NOMO-1 (cell line): ENCODE measurements at regions not wholly inside any gene's neighbourhood (a gene's known extent, or its start where the extent isn't known, plus 50 kb on each side); places are given as distances from the start of the nearest gene placed in this dataset.
"Not testable (repeated sequence)": the region's sequence is repeated elsewhere in the genome, so short reads cannot be mapped to it uniquely, and the experiment has no call there.

Experiments
- DNase-seq, 2 experiments: peaks; one replicate each; lab custom pipeline; 2025; ENCODE audit not compliant: unreplicated experiment in 2 of 2; lab: John Stamatoyannopoulos, UW

DNA sequence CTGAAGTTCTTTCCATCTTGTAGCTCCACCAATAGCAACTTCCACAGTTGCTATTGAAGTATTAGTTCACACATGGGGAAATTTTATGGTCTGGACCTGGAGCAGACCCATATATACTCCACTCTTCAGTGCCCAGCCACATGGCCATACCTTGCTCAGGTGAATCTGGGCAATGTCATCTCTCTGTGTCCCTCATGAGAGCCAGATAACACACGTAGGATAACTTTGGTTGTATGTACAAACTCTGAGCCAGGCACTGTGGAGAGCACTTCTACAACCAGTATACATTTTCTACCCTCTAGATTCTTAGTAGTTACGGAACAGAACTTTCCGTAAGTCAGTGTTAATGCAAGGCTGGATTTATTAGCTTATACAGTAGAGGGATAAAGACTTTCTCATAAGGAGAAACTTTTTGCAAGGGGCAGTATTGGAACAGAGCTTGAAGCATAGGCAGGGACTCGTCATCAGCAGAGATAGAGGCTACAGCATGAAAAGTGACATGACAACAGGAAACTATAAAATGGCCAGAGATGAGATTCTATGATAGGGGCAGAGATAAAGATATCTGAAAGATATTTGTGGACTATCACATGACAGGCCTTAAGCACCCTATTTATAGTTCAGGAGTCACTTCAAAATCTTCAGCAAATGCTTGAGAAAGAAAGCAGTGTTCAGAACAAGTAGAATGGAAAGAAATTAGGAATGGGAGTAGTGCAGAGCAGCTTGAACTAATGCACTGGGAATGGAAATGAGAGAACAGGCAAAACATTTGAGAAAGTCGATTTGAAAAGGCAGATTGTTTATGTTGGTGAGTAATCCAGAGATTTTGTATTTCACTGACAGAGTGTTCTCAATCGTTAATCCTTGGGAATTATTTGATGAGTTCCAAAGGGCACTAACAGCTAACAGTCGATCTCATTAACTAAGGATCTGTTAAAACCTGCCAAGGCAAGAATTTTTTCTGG lies 481.8 kb downstream of the USP25 start:
- no peak for DNase-seq

DNA sequence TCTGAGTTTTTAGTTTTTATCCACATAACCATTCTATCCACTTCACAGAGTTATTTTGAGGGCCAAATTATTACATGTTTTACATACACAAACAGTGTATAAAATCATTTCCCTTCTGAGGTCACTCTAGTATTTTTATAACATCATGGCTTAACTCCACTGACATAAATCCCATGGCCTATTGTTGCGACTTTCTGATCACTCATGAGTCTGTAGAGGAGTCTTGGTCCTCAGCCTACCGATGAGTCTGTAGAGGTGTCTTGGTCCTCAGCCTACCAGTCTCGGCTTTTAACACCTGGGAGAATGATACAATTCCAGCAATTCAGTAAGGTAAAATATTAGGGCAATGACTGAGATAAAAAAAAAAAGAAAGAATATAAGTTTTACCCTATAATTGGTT lies 483.7 kb downstream of the USP25 start:
- DNase-seq: no peak

DNA sequence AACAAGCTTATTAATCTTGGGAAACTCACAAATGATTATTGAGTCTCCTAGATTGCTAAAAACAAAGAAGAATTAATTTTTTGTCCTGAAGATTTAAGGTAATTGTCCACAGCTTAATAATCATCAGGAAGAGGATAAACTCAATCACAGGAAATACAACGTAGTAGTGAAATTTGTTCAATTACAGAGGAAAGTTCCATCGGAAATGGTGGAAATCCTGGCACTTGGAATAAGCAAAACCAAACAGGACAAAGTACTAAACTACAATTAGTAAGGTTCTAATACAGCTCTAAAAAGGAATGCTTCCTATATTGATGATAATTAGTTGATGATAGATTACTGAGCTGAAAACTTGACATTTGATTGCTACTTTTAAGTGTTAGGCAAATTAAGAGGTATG lies 485.4 kb downstream of the USP25 start:
- DNase-seq: no peak

DNA sequence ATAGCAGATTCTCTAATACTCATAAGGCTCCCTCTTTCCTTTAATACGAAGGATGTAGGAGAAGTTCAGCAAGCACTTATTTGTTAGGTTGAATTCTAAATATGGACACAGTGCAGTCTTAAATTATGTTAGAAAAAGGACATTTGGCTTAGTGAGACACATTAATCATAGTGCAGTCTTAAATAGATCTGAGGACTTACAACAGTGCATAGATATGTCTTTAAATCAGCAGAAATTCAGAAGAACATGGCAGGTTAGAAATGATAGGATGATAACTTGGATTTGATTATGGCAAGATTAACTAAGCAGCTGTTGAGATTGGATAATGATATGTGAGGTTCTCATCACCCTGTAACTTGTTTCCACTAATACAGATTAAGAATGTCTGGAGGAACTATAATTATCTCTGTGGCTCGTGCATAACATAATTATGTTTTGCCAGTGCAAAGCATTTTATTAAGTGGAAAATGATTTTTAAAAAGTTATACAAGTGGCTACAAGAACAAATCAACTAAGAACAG lies 485.9 kb downstream of the USP25 start:
- DNase-seq: no peak

DNA sequence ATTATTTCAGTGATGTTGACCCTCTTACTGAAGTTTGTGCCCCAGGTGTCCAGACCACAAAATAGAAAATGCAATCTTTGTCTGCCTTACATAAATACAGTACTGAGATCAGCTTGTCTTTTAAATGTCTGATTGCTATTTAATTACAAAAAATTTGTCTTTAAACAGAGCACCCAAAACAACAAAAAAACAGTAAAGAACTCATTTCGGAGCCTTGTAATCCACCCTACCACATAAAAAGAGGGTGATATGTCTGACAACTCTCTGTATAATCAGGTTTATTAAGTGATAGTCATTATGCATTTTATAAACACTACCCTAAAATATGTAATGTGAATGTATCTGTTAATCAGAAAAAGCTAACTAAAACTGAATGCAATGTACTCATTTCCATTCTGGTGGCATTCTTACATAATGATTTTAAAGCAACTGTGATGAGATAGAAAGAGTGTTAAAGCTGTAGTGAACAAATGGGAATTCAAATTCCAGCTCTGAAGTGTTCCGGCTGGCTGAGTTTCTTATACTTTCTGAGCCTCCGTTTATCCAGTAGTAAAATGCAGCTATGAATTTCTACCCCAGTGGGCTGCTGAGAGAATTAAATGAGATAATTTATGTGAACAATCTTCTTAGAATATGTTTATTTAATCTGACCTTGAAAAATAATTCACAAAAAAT lies 486.6 kb downstream of the USP25 start:
- no peak for DNase-seq

DNA sequence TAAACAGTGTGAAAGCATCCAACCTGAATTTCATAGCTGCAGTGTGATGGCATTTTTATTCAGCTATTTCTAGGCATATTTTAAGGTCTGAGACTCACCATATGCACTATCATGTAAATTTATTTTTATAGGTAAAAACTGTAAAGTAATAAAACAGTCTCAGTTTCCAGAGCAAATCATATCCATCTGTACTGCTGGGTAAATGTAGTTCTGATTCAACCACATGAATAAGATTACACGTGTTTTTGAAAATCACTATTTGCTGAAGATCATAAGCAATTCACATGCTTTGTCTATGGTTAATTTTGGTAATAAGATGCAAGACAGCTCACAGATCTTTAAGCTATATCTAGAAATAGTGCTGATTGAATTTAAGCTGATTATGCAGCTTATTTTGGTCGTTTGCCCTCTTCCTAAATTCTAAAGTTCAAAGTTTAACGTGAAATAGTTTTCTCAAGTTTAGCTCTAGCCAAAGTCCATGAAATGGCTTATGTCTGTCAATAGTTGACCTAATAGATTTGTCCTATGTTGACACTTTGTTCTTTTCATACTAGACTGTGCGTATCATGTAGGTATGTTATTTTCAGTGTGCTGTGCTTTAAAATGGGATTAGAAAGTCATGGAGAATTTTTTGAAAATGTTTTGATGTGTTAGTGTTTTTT lies 489.0 kb downstream of the USP25 start:
- DNase-seq: no peak

DNA sequence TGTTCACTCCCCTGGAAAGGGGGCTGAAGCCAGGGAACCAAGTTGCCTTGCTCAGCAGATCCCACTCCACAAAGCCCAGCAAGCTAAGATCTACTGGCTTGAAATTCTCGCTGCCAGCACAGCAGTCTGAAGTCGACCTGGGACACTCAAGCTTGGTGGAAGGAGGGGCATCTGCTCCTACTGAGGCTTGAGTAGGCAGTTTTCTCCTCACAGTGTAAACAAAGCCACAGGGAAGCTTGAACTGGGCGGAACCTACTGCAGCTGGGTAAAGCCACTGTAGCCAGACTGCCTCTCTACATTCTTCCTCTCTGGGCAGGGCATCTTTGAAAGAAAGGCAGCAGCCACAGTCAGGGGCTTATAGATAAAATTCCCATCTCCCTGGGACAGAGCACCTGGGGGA lies 495.0 kb downstream of the USP25 start:
- not testable (repeated sequence) for DNase-seq

DNA sequence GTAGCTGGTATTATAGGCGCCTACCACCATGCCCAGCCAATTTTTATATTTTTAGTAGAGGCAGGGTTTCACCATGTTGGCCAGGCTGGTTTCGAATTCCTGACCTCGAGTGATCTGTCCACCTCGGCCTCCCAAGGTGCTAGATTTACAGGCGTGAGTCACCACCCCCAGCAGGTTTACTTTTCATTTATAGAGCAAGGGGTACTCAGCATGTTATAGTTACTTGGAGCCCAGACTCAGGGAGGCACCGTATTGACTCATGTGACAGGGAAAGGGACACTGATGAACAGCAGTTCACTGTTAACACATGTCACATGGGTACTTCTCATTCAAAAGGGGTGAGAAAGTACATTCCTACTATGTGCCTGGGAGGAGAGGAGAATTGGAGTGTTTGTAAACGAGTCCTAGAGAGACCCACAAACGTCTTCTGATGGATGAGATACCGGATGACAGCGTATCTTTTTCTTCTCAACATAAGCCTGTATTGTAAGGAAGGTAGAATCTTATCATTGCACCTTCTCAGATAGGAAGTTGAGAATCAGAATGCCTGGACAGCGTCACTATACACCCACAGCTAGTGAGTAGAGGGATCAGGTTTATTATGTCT lies 510.0 kb downstream of the USP25 start:
- DNase-seq: no peak

DNA sequence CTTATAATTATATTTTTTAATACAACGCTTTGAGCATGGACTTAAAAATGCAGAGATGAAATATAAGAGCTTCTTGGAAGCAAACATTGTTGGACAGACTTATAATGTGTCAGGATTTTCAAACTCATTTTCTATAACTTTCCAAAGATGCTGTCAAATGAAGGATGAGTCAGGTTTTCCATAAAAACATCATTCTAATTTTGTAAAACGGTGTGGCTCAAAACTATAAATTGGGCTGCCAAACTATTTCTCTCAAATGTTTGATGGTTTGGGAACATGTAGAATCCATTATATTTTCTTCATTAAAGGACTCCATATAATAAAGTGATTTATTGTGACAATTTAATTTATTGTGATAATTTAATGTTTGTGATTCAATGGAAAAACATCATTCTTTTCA lies 511.2 kb downstream of the USP25 start:
- DNase-seq: no peak

DNA sequence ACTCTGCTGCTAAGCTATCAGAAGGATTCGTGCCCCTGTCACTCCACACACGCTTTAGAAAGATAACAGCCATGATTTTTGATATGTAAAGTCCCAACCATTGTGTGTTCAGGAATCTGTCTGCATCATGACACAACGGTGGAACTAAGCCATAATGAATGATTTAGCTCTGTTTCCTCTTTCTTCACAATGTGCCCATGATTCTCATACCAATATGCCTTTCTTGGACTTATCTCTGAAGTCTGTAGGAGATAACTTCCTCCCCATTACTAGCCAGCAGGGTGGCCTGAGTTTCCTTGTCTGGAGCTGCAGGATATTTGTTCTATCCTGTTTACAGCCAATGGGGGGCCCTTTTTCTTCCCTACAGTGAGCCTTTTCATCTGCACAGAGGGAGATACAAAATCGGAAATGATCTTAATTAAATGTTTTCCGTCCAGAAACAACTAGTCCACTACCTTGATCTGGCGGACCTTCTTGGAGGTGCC lies 511.7 kb downstream of the USP25 start:
- DNase-seq: no peak

DNA sequence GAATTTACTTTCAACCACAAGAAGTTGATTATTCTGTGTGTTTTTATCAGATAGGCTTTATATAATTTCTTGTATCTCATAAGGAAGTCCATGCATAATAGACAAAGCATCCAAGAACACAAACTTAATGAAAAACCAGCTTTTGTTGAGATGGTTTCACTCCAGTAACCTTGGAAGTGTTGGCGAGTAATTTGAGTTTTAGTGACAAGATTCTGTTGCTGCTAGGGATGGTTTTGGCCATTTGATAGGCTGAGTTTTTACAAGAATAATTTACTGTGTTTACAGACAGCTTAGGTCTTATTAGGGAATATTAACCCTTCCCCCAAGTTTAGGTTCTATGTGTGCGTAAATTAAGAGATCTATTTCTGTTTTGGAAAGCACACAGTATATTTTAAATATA lies 513.6 kb downstream of the USP25 start:
- DNase-seq: no peak

DNA sequence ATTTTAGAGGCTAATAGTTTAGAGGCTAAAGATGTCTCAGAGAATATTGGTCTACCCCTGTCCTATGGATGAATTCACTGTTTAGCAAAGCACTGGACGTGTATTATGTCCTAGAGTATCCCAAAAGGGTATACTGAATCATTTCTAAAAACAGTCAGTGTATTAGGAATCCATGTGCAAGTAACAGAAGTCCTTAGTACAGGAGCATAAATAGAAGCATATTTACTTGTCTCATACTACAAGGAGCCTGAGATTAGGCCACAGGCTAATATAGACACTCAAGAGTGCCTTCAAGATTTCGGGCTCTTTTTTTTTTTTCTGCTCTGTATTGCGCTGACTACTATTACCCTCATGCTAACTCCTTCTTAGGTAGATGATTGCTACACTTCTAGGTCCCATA lies 518.9 kb downstream of the USP25 start:
- DNase-seq: no peak

DNA sequence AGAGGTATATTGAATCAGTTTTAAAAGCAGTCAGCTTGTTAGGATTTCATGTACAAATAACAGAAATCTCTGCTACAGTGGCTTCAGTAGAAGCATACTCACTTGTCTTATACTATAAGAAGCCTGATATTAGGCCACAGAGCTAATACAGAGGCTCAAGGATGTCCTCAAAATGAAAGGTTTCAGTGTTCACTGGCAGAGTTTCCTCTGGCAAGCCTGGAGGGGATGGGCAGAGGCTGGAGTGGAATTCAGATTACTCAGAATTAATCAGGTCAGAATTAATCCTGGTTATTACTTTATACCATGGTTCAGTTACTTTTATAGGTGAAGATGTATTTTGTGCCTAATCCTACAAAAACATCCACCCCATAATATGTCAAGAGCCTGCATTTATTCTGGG lies 520.5 kb downstream of the USP25 start:
- DNase-seq: no peak

DNA sequence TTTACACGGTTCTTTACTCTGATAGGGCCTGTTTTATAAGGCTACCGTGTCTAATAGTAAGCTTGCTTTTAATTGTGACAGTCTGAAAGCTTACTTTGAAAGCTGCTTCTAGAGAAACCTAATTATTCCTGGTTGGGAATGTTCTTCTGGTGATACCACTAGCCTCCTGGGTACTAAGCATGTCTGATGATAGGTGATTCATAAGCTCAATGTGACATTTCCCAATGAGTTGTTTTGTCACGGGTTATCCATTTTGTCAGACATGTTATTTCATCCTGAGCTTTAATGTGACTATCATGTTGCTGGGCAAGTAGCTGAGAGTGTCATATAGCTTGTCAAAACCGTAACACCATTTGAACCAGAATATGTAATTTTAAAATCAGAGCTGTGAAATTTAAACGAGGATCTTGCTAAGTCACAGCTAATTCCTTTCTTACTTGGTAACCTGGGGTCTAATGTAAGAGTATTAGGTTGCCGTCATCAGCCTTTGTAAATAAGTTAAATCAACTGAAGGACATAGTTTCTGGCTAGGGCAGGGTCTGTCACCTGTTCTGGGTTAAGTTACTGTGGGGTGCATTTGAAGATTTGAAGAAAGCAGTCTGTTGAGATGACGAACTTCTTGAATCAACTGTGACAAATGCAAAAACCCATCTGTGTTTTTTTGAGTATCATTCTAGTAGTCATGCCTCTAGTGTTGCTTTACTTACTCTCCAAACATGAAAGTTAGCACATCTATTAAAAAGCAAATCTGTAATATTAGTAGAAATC lies 529.2 kb downstream of the USP25 start:
- no peak for DNase-seq

DNA sequence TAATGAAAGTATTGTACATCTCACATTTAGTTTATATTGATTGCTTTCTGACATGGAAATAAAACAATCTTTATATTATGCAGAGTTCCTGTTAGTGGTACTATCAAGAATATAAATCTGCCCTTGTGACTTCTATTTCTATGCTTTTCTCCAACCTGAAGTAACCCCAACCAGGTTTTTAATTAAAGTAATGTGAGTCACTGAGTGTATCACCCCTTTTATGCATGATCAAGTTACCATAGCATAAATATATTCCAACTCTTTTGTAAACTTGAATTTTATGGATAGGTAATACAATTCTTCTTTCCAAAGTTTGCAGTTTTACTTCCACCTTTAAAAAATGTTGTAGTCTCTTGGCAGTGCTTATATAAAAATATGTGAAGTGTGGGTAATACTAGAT lies 532.3 kb downstream of the USP25 start:
- DNase-seq: no peak

DNA sequence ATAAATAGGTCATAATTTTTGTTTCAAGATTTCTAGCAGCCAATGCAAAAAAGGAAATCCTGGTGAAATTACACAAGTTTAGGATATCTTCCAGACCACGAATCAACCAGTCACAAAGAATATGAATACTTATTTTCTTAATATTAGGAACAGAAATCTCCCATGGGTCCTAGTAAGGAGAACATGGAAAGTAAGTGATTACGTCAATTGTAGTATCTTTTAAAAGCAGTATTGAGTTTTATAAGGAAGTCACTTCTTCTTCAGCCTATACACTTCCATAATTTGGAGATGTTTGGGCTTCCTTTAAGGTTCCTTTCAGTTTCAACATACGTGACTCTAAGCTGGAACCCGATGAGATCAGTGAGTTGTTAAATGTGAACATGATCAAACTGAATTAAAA lies 534.5 kb downstream of the USP25 start:
- DNase-seq: peak in 1 of 2 experiments; percentile 1

DNA sequence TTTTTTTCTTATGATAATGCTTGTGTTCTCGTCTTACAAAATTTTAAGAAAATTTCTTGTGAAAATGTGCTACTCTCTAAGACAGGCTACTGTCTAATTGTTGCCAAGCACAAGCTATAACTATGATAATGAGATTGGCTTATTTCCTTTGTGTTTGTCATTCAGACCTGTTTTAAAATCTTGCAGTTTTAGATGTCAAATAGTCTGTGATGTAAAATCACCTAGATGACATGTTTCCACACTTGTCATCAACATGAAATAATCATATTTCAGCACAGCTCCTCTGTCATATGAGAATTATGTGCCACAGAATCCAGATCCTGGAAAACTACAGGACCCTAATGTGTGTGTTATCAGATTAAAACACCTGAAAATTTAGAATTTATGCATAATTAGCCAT lies 539.7 kb downstream of the USP25 start:
- DNase-seq: no peak

DNA sequence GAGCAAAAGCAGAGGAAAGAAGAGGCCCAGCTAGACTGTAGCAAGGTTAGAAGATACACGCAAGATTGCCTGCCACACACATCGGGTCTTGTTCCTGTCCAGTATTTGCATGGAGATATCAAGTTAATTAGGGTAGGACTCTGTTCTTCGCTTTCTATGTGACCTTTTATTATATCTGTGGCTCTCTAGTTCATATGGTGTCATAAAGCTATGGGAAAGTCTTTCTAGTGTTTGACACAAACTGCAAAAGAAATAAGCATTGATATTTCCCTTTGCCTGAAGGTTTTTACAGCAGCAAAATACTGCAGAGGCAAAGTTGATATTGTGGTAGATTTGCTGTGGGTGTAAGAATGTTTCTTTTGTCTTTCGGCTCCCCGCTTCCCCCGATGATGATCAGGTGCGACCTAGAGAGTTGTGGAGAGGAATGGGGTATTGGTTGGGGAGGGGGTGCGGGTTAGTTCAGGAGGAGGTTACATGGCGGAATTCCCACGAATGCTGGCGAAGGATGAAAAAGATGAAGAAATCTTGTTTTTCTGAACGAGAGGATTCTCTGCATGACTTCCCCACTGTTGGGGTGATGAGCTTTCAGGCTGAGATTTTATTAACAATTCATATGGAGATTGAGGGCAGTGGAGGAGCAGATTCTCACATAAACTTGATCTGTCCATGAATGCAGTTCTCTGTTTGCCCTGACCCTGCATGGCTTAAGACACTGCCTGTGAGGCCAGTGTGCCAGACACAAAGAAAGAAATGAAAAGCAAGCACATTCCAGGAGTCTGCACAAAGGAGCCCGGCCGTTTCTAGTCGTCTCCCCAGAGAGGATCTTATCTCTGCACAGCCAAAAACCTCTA lies 550.2 kb downstream of the USP25 start:
- no peak for DNase-seq

DNA sequence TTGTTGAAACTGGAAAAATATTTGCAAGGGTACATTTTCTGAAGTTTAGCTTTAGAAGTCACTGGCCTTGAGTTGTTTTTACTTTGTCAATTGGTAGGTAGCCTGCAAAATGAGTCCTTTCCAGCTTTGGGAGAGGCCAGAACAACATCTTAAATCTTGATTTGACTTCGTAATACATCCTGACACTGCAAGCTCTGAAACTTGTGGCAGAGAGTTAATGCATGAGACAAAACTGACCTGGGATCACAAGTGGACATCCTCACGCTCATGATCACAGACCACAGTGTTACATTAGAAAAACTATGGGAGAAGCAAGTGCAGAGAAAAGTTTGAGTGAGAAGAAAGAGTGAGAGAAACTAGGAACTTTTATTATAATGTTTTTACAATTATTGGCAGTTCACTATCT lies 550.9 kb downstream of the USP25 start:
- no peak for DNase-seq
